ENCODE measurements at regions not wholly inside any gene's neighbourhood (a gene's known extent, or its start where the extent isn't known, plus 50 kb on each side); places are given as distances from the start of the nearest gene placed in this dataset.
A peak's percentile ranks its signal among the peaks of the same experiment; 100 is the strongest.

- TF ChIP-seq, protein P1, sequence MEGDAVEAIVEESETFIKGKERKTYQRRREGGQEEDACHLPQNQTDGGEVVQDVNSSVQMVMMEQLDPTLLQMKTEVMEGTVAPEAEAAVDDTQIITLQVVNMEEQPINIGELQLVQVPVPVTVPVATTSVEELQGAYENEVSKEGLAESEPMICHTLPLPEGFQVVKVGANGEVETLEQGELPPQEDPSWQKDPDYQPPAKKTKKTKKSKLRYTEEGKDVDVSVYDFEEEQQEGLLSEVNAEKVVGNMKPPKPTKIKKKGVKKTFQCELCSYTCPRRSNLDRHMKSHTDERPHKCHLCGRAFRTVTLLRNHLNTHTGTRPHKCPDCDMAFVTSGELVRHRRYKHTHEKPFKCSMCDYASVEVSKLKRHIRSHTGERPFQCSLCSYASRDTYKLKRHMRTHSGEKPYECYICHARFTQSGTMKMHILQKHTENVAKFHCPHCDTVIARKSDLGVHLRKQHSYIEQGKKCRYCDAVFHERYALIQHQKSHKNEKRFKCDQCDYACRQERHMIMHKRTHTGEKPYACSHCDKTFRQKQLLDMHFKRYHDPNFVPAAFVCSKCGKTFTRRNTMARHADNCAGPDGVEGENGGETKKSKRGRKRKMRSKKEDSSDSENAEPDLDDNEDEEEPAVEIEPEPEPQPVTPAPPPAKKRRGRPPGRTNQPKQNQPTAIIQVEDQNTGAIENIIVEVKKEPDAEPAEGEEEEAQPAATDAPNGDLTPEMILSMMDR (conservative IDR thresholded peaks at IDR 0.05; ENCODE audit: low read depth): no peak
- no peak overlapping the region for H3K27ac ChIP-seq
- CTCF ChIA-PET: no interaction called here
- POLR2A ChIA-PET (ENCODE audit: low non-redundant PET): no interaction called here
- DNase-seq (ENCODE audit: low spot score): no peak
These were observed 285.9 kb downstream of the FBXO15 start for GRCh38 chr18:73861771-73862170.

GRCh38 chr18:73859837-73860397, 287.7 kb downstream of the FBXO15 start:
- CTCF ChIA-PET: no interaction called here
- POLR2A ChIA-PET (ENCODE audit: low non-redundant PET): no interaction called here
- TF ChIP-seq, protein P1 (conservative IDR thresholded peaks at IDR 0.05; ENCODE audit: low read depth): no peak
- H3K27ac ChIP-seq: no peak overlapping the region
- DNase-seq (ENCODE audit: low spot score): no peak

DNA sequence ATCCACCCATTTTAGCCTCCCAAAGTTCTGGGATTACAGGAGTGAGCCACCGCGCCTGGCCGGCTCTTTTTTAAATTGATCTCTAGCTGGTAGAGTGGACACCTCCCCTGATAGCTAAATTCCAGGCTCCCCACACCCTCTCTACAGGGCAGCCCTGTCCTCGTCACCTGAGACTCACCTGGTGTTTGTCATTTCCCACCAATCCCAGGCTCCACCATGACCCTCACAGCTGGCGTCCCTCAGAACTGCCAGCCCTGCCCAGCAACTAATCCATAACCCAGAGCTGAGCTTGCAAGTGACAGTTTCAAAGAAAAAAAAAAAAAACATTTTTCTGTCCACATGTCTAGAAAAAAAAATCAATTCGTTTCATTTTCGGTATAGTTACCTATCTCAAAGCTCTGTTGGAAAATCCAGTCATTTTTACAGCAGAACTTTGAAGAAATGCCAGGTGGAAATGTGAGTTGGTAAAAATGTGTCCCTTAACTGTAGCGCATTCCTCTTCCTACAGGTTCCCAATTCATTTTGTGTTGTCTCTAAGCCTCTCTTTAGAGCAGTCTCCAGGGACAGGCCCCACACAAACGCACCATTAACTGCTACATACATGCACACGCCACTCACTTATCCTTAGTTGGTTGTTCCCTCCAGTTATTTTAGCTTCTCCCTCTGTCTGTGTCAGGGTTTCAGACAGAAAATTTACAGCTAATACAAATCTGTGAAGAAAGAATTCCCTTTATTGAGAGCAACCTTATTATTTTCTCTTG, 294.7 kb downstream of the FBXO15 start:
- no peak overlapping the region for H3K27ac ChIP-seq
- TF ChIP-seq, protein P1 (conservative IDR thresholded peaks at IDR 0.05; ENCODE audit: low read depth): no peak
- POLR2A ChIA-PET (ENCODE audit: low non-redundant PET): no interaction called here
- DNase-seq (ENCODE audit: low spot score): no peak
- CTCF ChIA-PET: interaction anchor here (0.7 kb wide), 1 partner anchor 220 kb away, joined by 3 read pairs; no protein-coding TSS in a partner anchor

DNA sequence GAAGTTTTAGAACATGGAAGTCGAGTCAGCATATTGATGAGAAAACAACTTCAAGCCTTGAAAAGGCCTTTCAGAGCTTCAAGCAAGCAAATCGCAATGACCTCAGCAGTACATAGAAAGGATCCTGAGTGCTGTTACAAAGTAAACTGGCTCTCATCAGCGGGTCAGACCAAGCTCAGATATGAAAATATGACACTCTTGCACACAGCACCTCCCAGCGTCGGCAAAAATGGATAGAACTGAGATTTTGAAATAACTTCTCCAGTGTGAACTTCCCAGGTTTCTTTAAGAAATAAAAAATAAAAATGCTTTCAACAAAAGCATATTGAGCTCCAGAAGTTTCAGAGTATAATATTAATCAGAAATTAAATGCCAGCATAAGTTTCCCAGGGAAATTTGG, 296.9 kb downstream of the FBXO15 start:
- CTCF ChIA-PET: no interaction called here
- POLR2A ChIA-PET (ENCODE audit: low non-redundant PET): no interaction called here
- TF ChIP-seq, protein P1 (conservative IDR thresholded peaks at IDR 0.05; ENCODE audit: low read depth): no peak
- DNase-seq (ENCODE audit: low spot score): no peak
- H3K27ac ChIP-seq: no peak overlapping the region

DNA sequence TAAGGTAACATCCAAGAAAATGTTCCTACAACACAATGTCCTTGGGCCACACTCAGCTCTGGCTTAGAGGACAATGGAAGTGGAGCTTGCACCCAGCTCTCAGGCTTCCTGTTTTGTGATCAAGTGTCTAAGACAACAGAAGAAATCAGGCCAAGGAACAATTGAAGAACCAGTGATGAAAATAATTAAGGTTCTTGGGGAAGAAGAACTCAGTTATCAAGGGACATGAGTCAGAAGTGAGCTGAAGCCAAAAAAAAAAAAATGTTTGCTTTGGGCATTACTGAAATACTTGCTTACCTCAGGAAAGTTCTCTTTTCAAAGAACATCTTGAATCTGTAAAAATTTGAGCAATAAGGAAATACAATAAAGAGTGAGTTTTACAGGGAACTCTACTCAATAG, 299.0 kb downstream of the FBXO15 start:
- H3K27ac ChIP-seq: no peak overlapping the region
- ChIA-PET POLR2A (ENCODE audit: low non-redundant PET) (no interaction called here), CTCF (interaction anchor here (0.6 kb wide), 1 partner anchor 1353 kb away, joined by 4 read pairs; no protein-coding TSS in a partner anchor)
- TF ChIP-seq, protein P1 (conservative IDR thresholded peaks at IDR 0.05; ENCODE audit: low read depth): no peak
- DNase-seq (ENCODE audit: low spot score): peak; percentile 23

DNA sequence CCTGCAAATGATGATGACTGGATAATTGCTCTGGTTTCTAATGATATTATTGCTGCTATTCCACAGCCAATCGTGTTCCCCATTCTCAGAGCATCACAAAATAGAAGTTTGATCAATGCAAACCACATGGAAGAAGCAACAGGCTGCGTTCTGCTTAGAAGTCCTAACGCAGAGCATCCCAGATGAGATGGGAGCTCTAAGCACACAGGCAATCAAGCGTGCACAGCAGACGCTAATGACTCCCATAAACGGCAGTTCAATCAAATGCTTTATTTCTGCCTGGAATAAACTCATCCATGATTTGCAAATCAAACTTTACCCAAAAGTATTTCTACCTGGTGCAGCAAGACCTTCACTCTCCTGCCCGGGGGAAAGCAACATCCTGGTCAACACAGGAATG, 304.2 kb downstream of the FBXO15 start:
- ChIA-PET CTCF (interaction anchor here (0.7 to 1.2 kb wide), 4 partner anchors 11 to 705 kb away, joined by 3 read pairs; no protein-coding TSS in a partner anchor), POLR2A (ENCODE audit: low non-redundant PET) (no interaction called here)
- no peak for DNase-seq (ENCODE audit: low spot score)

More for the DNA sequence above, 304.2 kb downstream of the FBXO15 start:
- TF ChIP-seq, protein P1 (conservative IDR thresholded peaks at IDR 0.05; ENCODE audit: low read depth): no peak
- no peak overlapping the region for H3K27ac ChIP-seq

Measured in RWPE1 (cell line).